HG02870 (cell line): ENCODE measurements at regions not wholly inside any gene's neighbourhood (a gene's known extent, or its start where the extent isn't known, plus 50 kb on each side); places are given as distances from the start of the nearest gene placed in this dataset.

Experiments
- ATAC-seq: cut with Tn5 transposase; IDR thresholded peaks from one replicate; pipeline ENCODE4 v1.9.1; 2021; ENCODE audit warnings: mild to moderate bottlenecking, moderate library complexity; ENCODE audit not compliant: unreplicated experiment

DNA sequence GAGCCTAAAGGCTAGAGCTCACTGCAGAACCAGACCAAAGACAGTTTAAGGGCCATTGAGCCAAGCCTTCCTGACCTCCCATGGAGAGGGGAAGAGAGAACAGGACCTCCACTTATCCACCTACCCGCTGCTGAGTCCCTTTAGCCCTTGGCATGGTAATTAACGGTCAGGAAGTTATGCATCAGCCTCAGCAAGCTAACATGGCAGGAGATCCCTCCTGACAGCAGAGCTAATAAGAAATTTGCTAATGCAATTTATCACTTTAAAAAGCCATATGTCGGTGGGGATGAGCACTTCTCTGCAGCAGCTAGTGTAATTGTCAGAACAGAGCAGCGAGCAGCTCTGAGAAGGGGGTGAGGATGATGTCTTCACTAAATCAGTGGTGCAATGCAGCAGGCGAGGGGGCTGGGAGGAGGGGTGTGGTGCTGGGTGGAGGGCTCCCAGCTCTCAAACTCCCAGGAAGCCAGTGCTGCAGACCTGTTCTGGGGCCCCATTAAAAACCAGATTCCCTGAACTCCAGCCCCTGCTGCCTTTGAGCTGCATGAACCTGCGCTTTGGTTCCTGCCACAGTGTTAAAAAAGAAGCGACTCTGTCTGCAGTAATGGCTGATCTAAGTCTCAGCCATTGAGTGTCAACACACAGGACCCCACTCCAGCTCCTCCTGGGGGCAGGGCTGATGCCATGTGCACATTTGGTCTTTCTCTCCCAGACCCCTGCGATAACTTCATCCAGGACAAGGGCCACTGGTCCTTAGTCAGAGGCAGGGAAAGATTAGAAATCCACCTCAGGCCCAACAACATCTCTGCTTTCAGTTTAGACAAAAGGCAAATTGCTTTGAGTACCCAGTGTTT is 63.0 kb upstream of the CALM2 start:
- no peak for ATAC-seq

GRCh38 chr2:47238638-47239037 is 62.3 kb upstream of the CALM2 start:
- no peak for ATAC-seq

- no peak for ATAC-seq
Measured at GRCh38 chr2:47237375-47238334, 61.3 kb upstream of the CALM2 start.

DNA sequence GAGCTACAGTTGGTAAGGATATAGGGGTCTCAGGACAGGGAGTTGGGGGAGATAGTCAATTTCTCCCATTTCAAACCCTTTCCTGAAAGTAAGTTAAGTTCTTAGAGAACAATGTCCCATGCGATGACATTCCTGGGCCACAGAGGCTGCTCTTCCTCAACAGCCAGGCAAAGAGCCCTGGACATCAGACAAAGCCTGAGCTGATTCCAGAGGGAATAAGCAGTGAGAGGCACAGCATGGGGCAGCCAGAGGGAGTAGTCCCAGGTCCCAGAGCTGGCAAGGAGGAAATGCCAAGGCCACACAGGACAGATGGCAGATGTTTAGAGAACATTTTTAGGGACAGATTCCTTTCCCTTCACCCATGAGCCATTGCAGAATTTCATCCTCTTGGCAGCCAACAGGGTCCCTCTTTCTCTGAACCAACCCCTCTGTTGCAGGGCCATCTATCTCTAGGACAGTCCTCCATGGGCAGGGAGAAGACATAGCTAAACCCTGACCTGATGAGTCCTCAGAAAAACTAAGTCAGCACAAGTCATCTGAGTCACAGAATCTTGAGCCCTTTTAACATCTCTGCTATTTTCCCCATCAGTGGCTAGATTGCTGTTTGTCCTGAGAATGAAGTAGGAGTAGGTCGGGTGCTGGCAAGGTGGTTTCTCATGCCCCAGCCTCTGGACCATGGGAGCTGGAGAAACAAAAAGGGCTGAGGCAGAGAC is 60.3 kb upstream of the CALM2 start:
- no peak for ATAC-seq

- ATAC-seq: no peak
Measured at GRCh38 chr2:47235132-47235531, 58.8 kb upstream of the CALM2 start.

DNA sequence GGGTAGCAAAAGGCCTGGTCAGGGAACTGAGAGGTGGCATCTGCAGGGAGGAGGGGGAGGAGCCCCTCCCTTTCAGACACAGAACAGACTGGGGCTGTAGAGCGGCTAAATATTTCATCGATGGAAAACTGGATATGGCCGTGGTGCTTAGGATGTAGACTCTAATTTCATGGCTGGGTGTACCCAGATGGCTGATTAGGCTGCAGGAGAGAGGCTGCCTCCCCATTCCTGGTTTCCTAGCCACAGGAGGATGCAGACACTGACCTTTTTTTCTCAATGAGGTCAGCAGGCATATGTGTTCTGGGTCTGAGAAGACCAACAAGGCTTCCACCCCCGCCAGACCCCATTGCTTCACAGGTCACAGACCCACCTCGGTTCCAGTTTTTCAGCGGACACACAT is 58.1 kb upstream of the CALM2 start:
- ATAC-seq: no peak

- no peak for ATAC-seq
Measured at GRCh38 chr2:47232738-47233415, 56.6 kb upstream of the CALM2 start.

DNA sequence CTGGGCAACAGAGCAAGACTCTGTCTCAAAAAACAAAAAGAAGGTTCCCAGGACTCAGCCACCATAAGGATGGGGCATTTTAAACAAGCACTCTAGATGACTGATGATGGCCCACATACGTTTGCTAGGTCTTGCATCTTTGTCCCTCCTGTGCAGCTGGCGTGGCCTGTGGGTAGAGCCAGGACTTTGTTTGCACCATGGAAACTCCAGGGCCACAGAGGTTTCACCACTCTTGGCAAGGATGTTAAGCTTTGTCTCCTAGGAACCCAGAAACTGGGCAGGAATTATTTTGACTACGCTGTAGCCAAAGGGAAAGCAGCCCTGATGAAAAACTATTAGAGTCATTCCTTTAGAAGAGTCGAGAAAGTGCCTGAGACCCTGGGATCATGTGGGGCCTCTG is 54.1 kb upstream of the CALM2 start:
- ATAC-seq: no peak

DNA sequence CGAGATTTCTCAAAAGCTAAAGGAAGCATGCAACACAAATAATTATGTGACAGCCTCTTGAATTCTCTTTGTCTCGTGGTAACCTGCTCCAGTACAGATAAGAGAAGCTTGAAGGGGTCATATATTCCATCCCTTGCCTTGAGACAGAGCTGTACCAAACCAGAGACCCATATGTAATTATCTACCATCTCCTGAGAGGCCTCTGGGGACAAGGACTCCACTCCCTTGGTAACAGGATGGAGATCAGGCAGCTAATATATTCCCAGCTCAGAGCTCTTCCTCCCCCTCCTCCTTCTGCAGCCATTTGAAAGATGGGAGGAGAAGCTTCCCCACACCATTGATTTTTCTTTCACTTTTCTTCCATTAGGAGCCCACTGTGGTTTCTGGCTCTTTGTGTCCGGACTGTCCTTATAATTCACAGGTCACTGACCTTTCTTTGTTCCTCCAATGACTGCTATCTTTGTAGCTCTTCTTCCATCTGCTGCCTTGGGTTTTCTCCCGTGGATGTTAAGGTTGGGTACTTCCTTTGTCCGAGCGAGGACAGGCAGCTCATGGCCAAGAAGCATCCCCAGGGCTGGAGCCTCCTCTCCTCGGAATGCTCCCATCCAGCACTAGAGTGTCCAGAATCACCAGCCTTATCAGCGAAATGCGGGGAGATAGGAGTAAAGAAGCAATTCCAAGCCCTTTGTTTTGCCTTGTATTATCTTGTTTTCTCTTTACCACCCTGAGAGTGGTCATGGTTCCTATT is 51.4 kb upstream of the CALM2 start:
- no peak for ATAC-seq

DNA sequence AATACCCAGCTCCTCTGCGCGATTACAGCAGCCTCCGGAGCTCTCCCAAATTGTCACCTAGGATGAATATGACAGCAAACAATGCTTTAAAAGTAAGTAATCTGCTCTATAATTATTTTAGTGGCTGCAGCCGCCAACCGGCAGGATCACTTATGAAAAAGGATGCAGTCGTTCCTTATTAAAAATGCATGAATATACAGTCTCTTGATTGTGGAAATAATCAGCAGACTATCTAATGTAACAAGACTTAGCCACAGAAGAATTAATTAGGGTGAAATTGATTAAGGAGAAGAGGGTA is 50.6 kb upstream of the CALM2 start:
- ATAC-seq: no peak

DNA sequence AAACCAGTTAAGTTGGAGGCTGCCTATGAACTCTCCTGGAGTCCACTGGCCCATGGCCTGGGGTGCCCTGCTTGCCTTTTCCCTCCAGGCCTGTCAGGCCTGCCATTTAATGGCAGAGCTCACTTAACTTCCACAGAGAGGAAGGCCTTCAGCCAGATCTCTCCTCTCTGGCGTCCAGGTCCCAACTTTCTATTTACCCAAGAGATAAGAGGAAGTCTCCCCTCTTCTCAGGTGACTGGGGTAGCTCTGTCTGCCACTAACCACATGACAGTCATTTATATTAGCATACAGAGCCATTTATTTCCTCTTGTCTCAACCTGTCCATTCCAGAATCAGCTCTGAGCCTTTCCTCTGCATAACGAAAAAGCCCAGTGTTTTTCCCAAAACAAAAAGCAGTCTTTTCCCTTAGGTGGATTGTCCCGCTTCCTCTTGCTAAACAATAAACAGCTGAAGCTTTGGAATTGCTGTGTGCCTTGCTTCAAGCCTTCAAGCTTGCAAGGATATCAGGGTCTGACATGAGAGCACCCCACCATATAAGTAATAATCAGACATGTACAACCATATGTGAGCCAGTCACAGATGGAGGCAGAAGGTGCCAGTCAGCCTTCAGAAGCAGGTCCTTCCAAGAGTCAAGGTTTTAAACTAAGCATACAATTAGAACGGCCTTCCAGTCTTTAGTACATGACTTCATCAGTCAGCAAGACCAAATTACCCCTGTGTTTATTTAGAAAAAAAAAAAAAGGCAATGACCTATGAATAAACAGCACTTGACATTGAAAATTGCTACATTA is 50.0 kb upstream of the CALM2 start:
- ATAC-seq: no peak
